ENCODE measurements at regions not wholly inside any gene's neighbourhood (a gene's known extent, or its start where the extent isn't known, plus 50 kb on each side); places are given as distances from the start of the nearest gene placed in this dataset.

DNA sequence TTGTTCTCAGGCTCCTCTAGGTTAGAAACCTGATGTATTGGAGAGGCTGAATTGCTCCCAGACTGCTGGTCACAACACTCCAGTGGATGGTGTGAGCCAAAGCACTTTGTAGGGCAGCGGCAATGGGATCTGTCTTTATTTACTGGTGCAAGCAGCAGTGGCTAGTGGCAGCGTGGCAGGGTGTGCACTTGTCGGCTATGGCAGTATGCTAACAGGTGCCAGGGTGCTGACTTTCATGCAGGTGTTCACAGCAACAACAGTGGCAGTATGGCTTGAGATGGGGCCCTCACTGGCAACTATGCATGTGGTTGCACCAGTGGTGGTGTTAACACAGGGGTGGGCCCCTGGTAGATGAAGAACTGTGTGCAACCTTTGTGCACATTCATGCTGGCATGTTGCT is 347.8 kb downstream of the DSC3 start:
- TF ChIP-seq, protein P1, sequence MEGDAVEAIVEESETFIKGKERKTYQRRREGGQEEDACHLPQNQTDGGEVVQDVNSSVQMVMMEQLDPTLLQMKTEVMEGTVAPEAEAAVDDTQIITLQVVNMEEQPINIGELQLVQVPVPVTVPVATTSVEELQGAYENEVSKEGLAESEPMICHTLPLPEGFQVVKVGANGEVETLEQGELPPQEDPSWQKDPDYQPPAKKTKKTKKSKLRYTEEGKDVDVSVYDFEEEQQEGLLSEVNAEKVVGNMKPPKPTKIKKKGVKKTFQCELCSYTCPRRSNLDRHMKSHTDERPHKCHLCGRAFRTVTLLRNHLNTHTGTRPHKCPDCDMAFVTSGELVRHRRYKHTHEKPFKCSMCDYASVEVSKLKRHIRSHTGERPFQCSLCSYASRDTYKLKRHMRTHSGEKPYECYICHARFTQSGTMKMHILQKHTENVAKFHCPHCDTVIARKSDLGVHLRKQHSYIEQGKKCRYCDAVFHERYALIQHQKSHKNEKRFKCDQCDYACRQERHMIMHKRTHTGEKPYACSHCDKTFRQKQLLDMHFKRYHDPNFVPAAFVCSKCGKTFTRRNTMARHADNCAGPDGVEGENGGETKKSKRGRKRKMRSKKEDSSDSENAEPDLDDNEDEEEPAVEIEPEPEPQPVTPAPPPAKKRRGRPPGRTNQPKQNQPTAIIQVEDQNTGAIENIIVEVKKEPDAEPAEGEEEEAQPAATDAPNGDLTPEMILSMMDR (IDR thresholded peaks at IDR 0.05), result no peak
- TF ChIP-seq POLR2AphosphoS5 (IDR thresholded peaks at IDR 0.05; ENCODE audit: low read depth, low read length), result no peak
- TF ChIP-seq, protein P2, sequence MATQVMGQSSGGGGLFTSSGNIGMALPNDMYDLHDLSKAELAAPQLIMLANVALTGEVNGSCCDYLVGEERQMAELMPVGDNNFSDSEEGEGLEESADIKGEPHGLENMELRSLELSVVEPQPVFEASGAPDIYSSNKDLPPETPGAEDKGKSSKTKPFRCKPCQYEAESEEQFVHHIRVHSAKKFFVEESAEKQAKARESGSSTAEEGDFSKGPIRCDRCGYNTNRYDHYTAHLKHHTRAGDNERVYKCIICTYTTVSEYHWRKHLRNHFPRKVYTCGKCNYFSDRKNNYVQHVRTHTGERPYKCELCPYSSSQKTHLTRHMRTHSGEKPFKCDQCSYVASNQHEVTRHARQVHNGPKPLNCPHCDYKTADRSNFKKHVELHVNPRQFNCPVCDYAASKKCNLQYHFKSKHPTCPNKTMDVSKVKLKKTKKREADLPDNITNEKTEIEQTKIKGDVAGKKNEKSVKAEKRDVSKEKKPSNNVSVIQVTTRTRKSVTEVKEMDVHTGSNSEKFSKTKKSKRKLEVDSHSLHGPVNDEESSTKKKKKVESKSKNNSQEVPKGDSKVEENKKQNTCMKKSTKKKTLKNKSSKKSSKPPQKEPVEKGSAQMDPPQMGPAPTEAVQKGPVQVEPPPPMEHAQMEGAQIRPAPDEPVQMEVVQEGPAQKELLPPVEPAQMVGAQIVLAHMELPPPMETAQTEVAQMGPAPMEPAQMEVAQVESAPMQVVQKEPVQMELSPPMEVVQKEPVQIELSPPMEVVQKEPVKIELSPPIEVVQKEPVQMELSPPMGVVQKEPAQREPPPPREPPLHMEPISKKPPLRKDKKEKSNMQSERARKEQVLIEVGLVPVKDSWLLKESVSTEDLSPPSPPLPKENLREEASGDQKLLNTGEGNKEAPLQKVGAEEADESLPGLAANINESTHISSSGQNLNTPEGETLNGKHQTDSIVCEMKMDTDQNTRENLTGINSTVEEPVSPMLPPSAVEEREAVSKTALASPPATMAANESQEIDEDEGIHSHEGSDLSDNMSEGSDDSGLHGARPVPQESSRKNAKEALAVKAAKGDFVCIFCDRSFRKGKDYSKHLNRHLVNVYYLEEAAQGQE (IDR thresholded peaks at IDR 0.05; ENCODE audit: insufficient read depth in 1 of 2, low read depth in 2 of 2, low read length in 1 of 2), result no peak

Measured in Panc1 (cell line).